GM19438 (cell line): ENCODE measurements at regions not wholly inside any gene's neighbourhood (a gene's known extent, or its start where the extent isn't known, plus 50 kb on each side); places are given as distances from the start of the nearest gene placed in this dataset.

Experiments
- ATAC-seq: cut with Tn5 transposase; IDR thresholded peaks from one replicate; pipeline ENCODE4 v1.9.1; 2021; ENCODE audit warnings: low read depth; ENCODE audit not compliant: unreplicated experiment

- no peak for ATAC-seq
Measured at GRCh38 chr5:77846422-77847128, 70.4 kb upstream of the TBCA start.

- no peak for ATAC-seq
Measured at GRCh38 chr5:77845324-77845646, 69.1 kb upstream of the TBCA start.

GRCh38 chr5:77844623-77845323 is 68.6 kb upstream of the TBCA start:
- ATAC-seq = no peak

- ATAC-seq = no peak
Measured at GRCh38 chr5:77844373-77844622, 68.2 kb upstream of the TBCA start.

GRCh38 chr5:77843570-77844372 is 67.6 kb upstream of the TBCA start:
- no peak for ATAC-seq

GRCh38 chr5:77842243-77842642 is 66.1 kb upstream of the TBCA start:
- ATAC-seq = no peak

- no peak for ATAC-seq
Measured at GRCh38 chr5:77841616-77842015, 65.5 kb upstream of the TBCA start.

GRCh38 chr5:77840930-77841329 is 64.8 kb upstream of the TBCA start:
- no peak for ATAC-seq

- ATAC-seq = no peak
Measured at GRCh38 chr5:77839691-77840090, 63.6 kb upstream of the TBCA start.

GRCh38 chr5:77832938-77833337 is 56.8 kb upstream of the TBCA start:
- no peak for ATAC-seq

GRCh38 chr5:77832166-77832770 is 56.1 kb upstream of the TBCA start:
- ATAC-seq = no peak

GRCh38 chr5:77828445-77828844 is 52.3 kb upstream of the TBCA start:
- no peak for ATAC-seq
